Endothelial cell of umbilical vein (primary cell): ENCODE measurements at regions not wholly inside any gene's neighbourhood (a gene's known extent, or its start where the extent isn't known, plus 50 kb on each side); places are given as distances from the start of the nearest gene placed in this dataset.

Experiments
- BruUV-seq: library from RNA; stranded (reverse); fragments of 400-500 nt; replicated peaks from 2 replicates; lab custom pipeline; 2021; lab: Mats Ljungman, UMichigan
- CTCF ChIA-PET: fragments of 300-600, 350-600 bp; sonication (Branson Sonifier 250); formaldehyde crosslinking; loops from one replicate; lab custom pipeline; 2021; ENCODE audit warnings: antibody characterized with exemption, inconsistent platforms; lab: Charles Lee
- POLR2A ChIA-PET: fragments of 300-600, 350-600 bp; sonication (Branson Sonifier 250); formaldehyde crosslinking; loops from one replicate; lab custom pipeline; 2021; ENCODE audit warnings: antibody characterized with exemption, inconsistent platforms; lab: Charles Lee
- DNase-seq: peaks from one replicate; pipeline ENCODE4 v3.0.0-alpha.2; 2011; ENCODE audit warnings: low read depth, low spot score
- FAIRE-seq: peaks from 2 replicates; lab custom pipeline; 2011; peaks lifted over from hg19 to GRCh38; lab: Jason Lieb, UNC
- H2AFZ ChIP-seq: 2 replicates; pipeline ENCODE4 v1.6.0; 2012; ENCODE audit warnings: low read depth, low read length, control low read depth, inconsistent platforms
- H3K27ac ChIP-seq: 2 replicates; pipeline ENCODE4 v1.5.1; 2011; ENCODE audit warnings: low read depth, mild to moderate bottlenecking, control low read depth, low read length, moderate library complexity; ENCODE audit not compliant: insufficient read depth
- H3K27me3 ChIP-seq, 2 experiments: 2 replicates each; pipeline versions ENCODE4 v1.6.0 to v1.6.1; 2011; ENCODE audit warnings: low read length in 2 of 2, mixed read lengths in 1 of 2; ENCODE audit not compliant: control insufficient read depth in 2 of 2, insufficient read depth in 2 of 2
- H3K36me3 ChIP-seq, 2 experiments: 2 replicates in 1 of 2; 3 replicates in 1 of 2; pipeline ENCODE4 v1.5.1; 2011; ENCODE audit warnings: low read length in 2 of 2, mild to moderate bottlenecking in 1 of 2, moderate library complexity in 1 of 2; ENCODE audit not compliant: control insufficient read depth in 2 of 2, insufficient read depth in 2 of 2; ENCODE audit errors: extremely low read depth in 1 of 2
- H3K4me1 ChIP-seq: 3 replicates; pipeline ENCODE4 v1.5.1; 2011; ENCODE audit warnings: mild to moderate bottlenecking, low read length; ENCODE audit not compliant: control insufficient read depth, insufficient read depth; ENCODE audit errors: extremely low read depth
- H3K4me2 ChIP-seq: 2 replicates; pipeline ENCODE4 v1.6.1; 2011; ENCODE audit warnings: low read length, control low read depth, mixed read lengths; ENCODE audit not compliant: insufficient read depth
- H3K4me3 ChIP-seq, 3 experiments: fragments of 200-600 bp in 1 of 3; sonication (generic), shearing (Covaris generic) in 1 of 3; replicated peaks in 1 of 3; 2 replicates each; pipeline ENCODE4 v1.5.1; 2011 to 2016; ENCODE audit warnings: control low read depth in 3 of 3, low read length in 3 of 3, mild to moderate bottlenecking in 2 of 3, inconsistent platforms in 1 of 3, low read depth in 1 of 3, moderate library complexity in 1 of 3; ENCODE audit not compliant: insufficient read depth in 1 of 3
- H3K79me2 ChIP-seq: 2 replicates; pipeline ENCODE4 v1.6.0; 2012; ENCODE audit warnings: low read length, inconsistent platforms; ENCODE audit not compliant: control insufficient read depth, insufficient read depth
- H3K9ac ChIP-seq: replicated peaks from 2 replicates; pipeline ENCODE3; 2011; ENCODE audit warnings: low read length, control low read depth; ENCODE audit not compliant: insufficient read depth; ENCODE audit errors: extremely low read depth
- H3K9me1 ChIP-seq: replicated peaks from 3 replicates; pipeline ENCODE4 v1.6.0; 2011; ENCODE audit warnings: mild to moderate bottlenecking, low read length; ENCODE audit not compliant: control insufficient read depth, insufficient read depth; ENCODE audit errors: extremely low read depth
- H3K9me3 ChIP-seq: replicated peaks from 2 replicates; pipeline ENCODE4 v1.5.1; 2012; ENCODE audit warnings: low read length, inconsistent platforms; ENCODE audit not compliant: control insufficient read depth, insufficient read depth
- H4K20me1 ChIP-seq: replicated peaks from 2 replicates; pipeline ENCODE3; 2011; ENCODE audit warnings: mild to moderate bottlenecking, low read length; ENCODE audit not compliant: control insufficient read depth, insufficient read depth; ENCODE audit errors: extremely low read depth
- EZH2 ChIP-seq: IDR thresholded peaks from 2 replicates; pipeline ENCODE4 v1.6.1; 2012; ENCODE audit warnings: borderline replicate concordance, low read depth, mild to moderate bottlenecking, moderate library complexity, low read length, inconsistent platforms; ENCODE audit not compliant: severe bottlenecking
- FOS ChIP-seq: IDR thresholded peaks from 2 replicates; pipeline ENCODE4 v1.6.1; 2011; ENCODE audit warnings: mild to moderate bottlenecking, low read length, moderate library complexity, borderline replicate concordance; ENCODE audit not compliant: insufficient read depth
- GATA2 ChIP-seq: IDR thresholded peaks from 2 replicates; pipeline ENCODE4 v1.7.0; 2011; ENCODE audit warnings: low read depth, mild to moderate bottlenecking, moderate library complexity, mixed read lengths, low read length; ENCODE audit not compliant: insufficient read length, insufficient read depth
- JUN ChIP-seq: IDR thresholded peaks from 2 replicates; pipeline ENCODE4 v1.6.1; 2011; ENCODE audit warnings: borderline replicate concordance, low read depth; ENCODE audit not compliant: insufficient read length, insufficient read depth
- MYC ChIP-seq: IDR thresholded peaks from one replicate; pipeline ENCODE4 v1.6.1; 2011; ENCODE audit warnings: mild to moderate bottlenecking, low read depth, low read length
- POLR2A ChIP-seq: IDR thresholded peaks from 2 replicates; pipeline ENCODE4 v1.6.1; 2012; ENCODE audit warnings: low read depth, mild to moderate bottlenecking, control low read depth, low read length
- POLR2AphosphoS5 ChIP-seq: IDR thresholded peaks from 2 replicates; pipeline ENCODE4 v1.6.1; 2012; ENCODE audit warnings: low read depth, mild to moderate bottlenecking, control low read depth, low read length, moderate library complexity; ENCODE audit not compliant: insufficient read depth
- dilution Hi-C: fragments of 300-500 bp; cut with MboI; formaldehyde crosslinking; loops from one replicate; pipeline ENCODE4 v1.15.0; 2019; ENCODE audit warnings: low sequenced_read_pairs; ENCODE audit not compliant: extremely low pct_ligation_motif_present
- intact Hi-C: fragments of 100-400 bp; cut with micrococcal nuclease; formaldehyde crosslinking; loops from one replicate; pipeline ENCODE4 v1.10.0; 2022
- TF ChIP-seq, protein P1 (sequence below), 2 donors: IDR thresholded peaks; 1 replicate in 1 of 2; 2 replicates in 1 of 2; pipeline ENCODE4 v1.5.1; 2011; ENCODE audit warnings: low read length in 2 of 2, mild to moderate bottlenecking in 2 of 2, moderate library complexity in 2 of 2, control low read depth in 1 of 2, inconsistent platforms in 1 of 2, low read depth in 1 of 2; ENCODE audit not compliant: insufficient read depth in 1 of 2; ENCODE audit errors: extremely low read depth in 1 of 2
- TF ChIP-seq, protein P2 (sequence below): IDR thresholded peaks from 2 replicates; pipeline ENCODE4 v1.6.1; 2011; ENCODE audit not compliant: insufficient read depth, insufficient read length

DNA sequence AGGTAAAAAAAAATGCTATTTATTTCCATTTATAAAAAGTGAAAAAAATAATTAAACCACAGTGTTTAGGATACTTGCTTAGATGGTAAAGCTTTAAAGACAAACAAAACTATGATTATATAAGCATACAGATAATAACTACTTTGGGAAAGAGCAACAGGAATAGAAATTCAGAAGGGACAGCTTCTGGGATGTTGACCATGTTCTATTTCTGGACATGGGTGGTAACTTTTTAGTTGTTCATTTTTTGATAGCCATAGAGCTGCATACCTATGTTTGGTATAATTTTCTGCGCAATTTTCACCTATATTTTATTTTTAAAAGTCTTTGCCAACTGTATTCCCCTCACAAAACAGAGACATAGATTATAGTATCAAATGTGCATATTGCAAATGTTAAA lies 572.0 kb upstream of the NR2F2 start:
- Histone ChIP-seq H3K79me2 (no peaks in the 10 kb centered on the region), H4K20me1 (no peaks in the 10 kb centered on the region), H3K27me3 (no peaks in the 10 kb centered on the region), H3K4me2 (no peak overlapping the region), H3K36me3 (no peaks in the 10 kb centered on the region), H3K27ac (no peak overlapping the region), H3K4me3 (no peak overlapping the region), H3K9me3 (no peaks in the 10 kb centered on the region), H2AFZ (no peak overlapping the region), H3K9ac (no peak overlapping the region), H3K9me1 (no peaks in the 10 kb centered on the region), H3K4me1 (peaks cover 8% of the 10 kb centered on the region)
- CTCF ChIA-PET, result interaction anchor here (1.2 kb wide), 1 partner anchor 14 kb away, joined by 3 read pairs; no protein-coding TSS in a partner anchor
- DNase-seq (no peak), FAIRE-seq (no peak)
- dilution Hi-C loops, result no loop called here
- intact Hi-C loops, result no loop called here
- no TSS peak for BruUV-seq
- TF ChIP-seq, protein P1, sequence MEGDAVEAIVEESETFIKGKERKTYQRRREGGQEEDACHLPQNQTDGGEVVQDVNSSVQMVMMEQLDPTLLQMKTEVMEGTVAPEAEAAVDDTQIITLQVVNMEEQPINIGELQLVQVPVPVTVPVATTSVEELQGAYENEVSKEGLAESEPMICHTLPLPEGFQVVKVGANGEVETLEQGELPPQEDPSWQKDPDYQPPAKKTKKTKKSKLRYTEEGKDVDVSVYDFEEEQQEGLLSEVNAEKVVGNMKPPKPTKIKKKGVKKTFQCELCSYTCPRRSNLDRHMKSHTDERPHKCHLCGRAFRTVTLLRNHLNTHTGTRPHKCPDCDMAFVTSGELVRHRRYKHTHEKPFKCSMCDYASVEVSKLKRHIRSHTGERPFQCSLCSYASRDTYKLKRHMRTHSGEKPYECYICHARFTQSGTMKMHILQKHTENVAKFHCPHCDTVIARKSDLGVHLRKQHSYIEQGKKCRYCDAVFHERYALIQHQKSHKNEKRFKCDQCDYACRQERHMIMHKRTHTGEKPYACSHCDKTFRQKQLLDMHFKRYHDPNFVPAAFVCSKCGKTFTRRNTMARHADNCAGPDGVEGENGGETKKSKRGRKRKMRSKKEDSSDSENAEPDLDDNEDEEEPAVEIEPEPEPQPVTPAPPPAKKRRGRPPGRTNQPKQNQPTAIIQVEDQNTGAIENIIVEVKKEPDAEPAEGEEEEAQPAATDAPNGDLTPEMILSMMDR (IDR thresholded peaks at IDR 0.05; ENCODE audit: extremely low read depth in 1 of 2, insufficient read depth in 1 of 2, low read depth in 1 of 2, low read length in 2 of 2), result no peak
- TF ChIP-seq FOS, result no peak
- no peak for TF ChIP-seq MYC
- TF ChIP-seq, protein P2, sequence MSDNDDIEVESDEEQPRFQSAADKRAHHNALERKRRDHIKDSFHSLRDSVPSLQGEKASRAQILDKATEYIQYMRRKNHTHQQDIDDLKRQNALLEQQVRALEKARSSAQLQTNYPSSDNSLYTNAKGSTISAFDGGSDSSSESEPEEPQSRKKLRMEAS, result no peak
- no peak for TF ChIP-seq POLR2AphosphoS5
- no peak for TF ChIP-seq POLR2A
- TF ChIP-seq JUN, result no peak
- no peak for TF ChIP-seq GATA2
- TF ChIP-seq EZH2, result no peak
- POLR2A ChIA-PET, result no interaction called here
